Fibroblast of the conjunctiva (primary cell): ENCODE measurements at regions not wholly inside any gene's neighbourhood (a gene's known extent, or its start where the extent isn't known, plus 50 kb on each side); places are given as distances from the start of the nearest gene placed in this dataset.

Experiments used
- DNase-seq: peaks from one replicate; pipeline ENCODE4 v3.0.0-alpha.2; 2010; ENCODE audit warnings: low read depth

GRCh38 chr6:21648475-21649050 lies 55.0 kb downstream of the SOX4 start:
- no peak for DNase-seq

GRCh38 chr6:21653323-21653722 lies 59.8 kb downstream of the SOX4 start:
- no peak for DNase-seq

- no peak for DNase-seq
Measured at GRCh38 chr6:21653905-21654304, 60.4 kb downstream of the SOX4 start.

GRCh38 chr6:21654361-21654760 lies 60.8 kb downstream of the SOX4 start:
- no peak for DNase-seq

GRCh38 chr6:21663966-21664313 lies 70.4 kb downstream of the SOX4 start:
- DNase-seq, result no peak

- DNase-seq, result no peak
Measured at GRCh38 chr6:21664314-21665109, 71.0 kb downstream of the SOX4 start.

GRCh38 chr6:21665110-21665391 lies 71.5 kb downstream of the SOX4 start:
- DNase-seq, result no peak

- DNase-seq, result no peak
Measured at GRCh38 chr6:21665392-21666200, 72.0 kb downstream of the SOX4 start.

GRCh38 chr6:21666201-21666691 lies 72.7 kb downstream of the SOX4 start:
- DNase-seq, result no peak

GRCh38 chr6:21666853-21667681 lies 73.5 kb downstream of the SOX4 start:
- DNase-seq, result no peak

- DNase-seq, result no peak
Measured at GRCh38 chr6:21668795-21669194, 75.2 kb downstream of the SOX4 start.

- no peak for DNase-seq
Measured at GRCh38 chr6:21676769-21677168, 83.2 kb downstream of the SOX4 start.

- DNase-seq, result no peak
Measured at GRCh38 chr6:21678990-21679389, 85.4 kb downstream of the SOX4 start.

GRCh38 chr6:21679761-21680265 lies 86.3 kb downstream of the SOX4 start:
- DNase-seq, result peak; percentile 29

- no peak for DNase-seq
Measured at GRCh38 chr6:21680611-21681010, 87.1 kb downstream of the SOX4 start.

GRCh38 chr6:21690489-21690888 lies 96.9 kb downstream of the SOX4 start:
- DNase-seq, result no peak

GRCh38 chr6:21691685-21692346 lies 98.3 kb downstream of the SOX4 start:
- DNase-seq, result no peak

GRCh38 chr6:21692721-21693120 lies 99.2 kb downstream of the SOX4 start:
- DNase-seq, result no peak

GRCh38 chr6:21694168-21694567 lies 100.6 kb downstream of the SOX4 start:
- DNase-seq, result no peak

- DNase-seq, result no peak
Measured at GRCh38 chr6:21707524-21708319, 114.2 kb downstream of the SOX4 start.

- DNase-seq, result no peak
Measured at GRCh38 chr6:21708320-21708580, 114.7 kb downstream of the SOX4 start.
